GM23338 (cell line): ENCODE measurements at regions not wholly inside any gene's neighbourhood (a gene's known extent, or its start where the extent isn't known, plus 50 kb on each side); places are given as distances from the start of the nearest gene placed in this dataset.
A peak's percentile ranks its signal among the peaks of the same experiment; 100 is the strongest.

Source experiments
- ATAC-seq: fragments of 200-7000 bp; cut with Tn5 transposase; 3 replicates; pipeline ENCODE4 v1.9.1; 2020
- DNase-seq: peaks from one replicate; pipeline ENCODE4 v3.0.0-alpha.2; 2015; ENCODE audit warnings: low spot score
- H2AFZ ChIP-seq: fragments of 200-600 bp; sonication (generic); 2 replicates; pipeline ENCODE4 v1.8.0; 2016; ENCODE audit warnings: antibody characterized with exemption, mild to moderate bottlenecking, moderate library complexity
- H3F3A ChIP-seq: fragments of 200-600 bp; sonication (generic); replicated peaks from 2 replicates; pipeline ENCODE4 v1.8.0; 2017; ENCODE audit warnings: antibody characterized with exemption, mixed run types, low read depth
- H3K27ac ChIP-seq: fragments of 200-600 bp; sonication (generic); 2 replicates; pipeline ENCODE4 v1.6.1; 2016; ENCODE audit warnings: low read depth
- H3K27me3 ChIP-seq: fragments of 200-600 bp; sonication (generic); 2 replicates; pipeline ENCODE4 v1.8.0; 2016; ENCODE audit warnings: mild to moderate bottlenecking, mixed run types, moderate library complexity; ENCODE audit not compliant: insufficient read depth
- H3K36me3 ChIP-seq: fragments of 200-600 bp; sonication (generic); 2 replicates; pipeline ENCODE4 v1.8.0; 2016; ENCODE audit warnings: mild to moderate bottlenecking; ENCODE audit not compliant: insufficient read depth
- H3K4me1 ChIP-seq: fragments of 200-600 bp; sonication (generic); 2 replicates; pipeline ENCODE4 v1.8.0; 2016; ENCODE audit warnings: mild to moderate bottlenecking, moderate library complexity; ENCODE audit not compliant: insufficient read depth
- H3K4me2 ChIP-seq: fragments of 200-600 bp; sonication (generic); 2 replicates; pipeline ENCODE4 v1.7.1; 2017; ENCODE audit warnings: mixed run types
- H3K4me3 ChIP-seq: fragments of 200-600 bp; sonication (generic); 2 replicates; pipeline ENCODE4 v1.6.1; 2016; ENCODE audit warnings: mixed run types
- H3K79me2 ChIP-seq: fragments of 200-600 bp; sonication (generic); replicated peaks from 2 replicates; pipeline ENCODE4 v1.8.0; 2017; ENCODE audit warnings: mild to moderate bottlenecking; ENCODE audit not compliant: insufficient read depth
- H3K9me2 ChIP-seq: fragments of 200-600 bp; sonication (generic); 2 replicates; pipeline ENCODE4 v1.8.0; 2017; ENCODE audit not compliant: insufficient read depth
- H4K20me1 ChIP-seq: fragments of 200-600 bp; sonication (generic); replicated peaks from 2 replicates; pipeline ENCODE4 v1.8.0; 2017; ENCODE audit warnings: mild to moderate bottlenecking; ENCODE audit not compliant: insufficient read depth
- H3K27ac Mint-ChIP-seq: 2 replicates; pipeline ENCODE4 v1.8.0; 2020; ENCODE audit warnings: inconsistent platforms, mild to moderate bottlenecking, moderate library complexity, mixed read lengths
- H3K27me3 Mint-ChIP-seq: 3 replicates; pipeline ENCODE4 v1.8.0; 2022; ENCODE audit warnings: low read depth, mild to moderate bottlenecking, moderate library complexity, mixed read lengths, inconsistent platforms; ENCODE audit not compliant: insufficient read depth, poor library complexity
- H3K36me3 Mint-ChIP-seq: 3 replicates; pipeline ENCODE4 v1.8.0; 2021; ENCODE audit warnings: low read depth, mild to moderate bottlenecking, inconsistent platforms, moderate library complexity, mixed read lengths
- H3K4me1 Mint-ChIP-seq: 3 replicates; pipeline ENCODE4 v1.8.0; 2020; ENCODE audit warnings: mild to moderate bottlenecking, inconsistent platforms, mixed read lengths
- H3K4me3 Mint-ChIP-seq: 3 replicates; pipeline ENCODE4 v1.8.0; 2021; ENCODE audit warnings: moderate library complexity, mild to moderate bottlenecking, inconsistent platforms, mixed read lengths
- H3K9me3 Mint-ChIP-seq: 3 replicates; pipeline ENCODE4 v1.8.0; 2020; ENCODE audit warnings: moderate library complexity, mild to moderate bottlenecking, inconsistent platforms, mixed read lengths
- CREB1 ChIP-seq: fragments of 250-450 bp; sonication (Bioruptor Pico); IDR thresholded peaks from 2 replicates; pipeline ENCODE4 v1.5.0; 2020; ENCODE audit warnings: low read depth, mild to moderate bottlenecking, moderate library complexity
- ETS1 ChIP-seq: IDR thresholded peaks from 2 replicates; pipeline ENCODE4 v1.6.1; 2016; ENCODE audit warnings: antibody characterized with exemption
- EZH2 ChIP-seq: fragments of 200-600 bp; sonication (generic); IDR thresholded peaks from one replicate; pipeline ENCODE4 v1.8.0; 2017; ENCODE audit warnings: antibody characterized with exemption, mild to moderate bottlenecking, low read depth; ENCODE audit not compliant: unreplicated experiment
- EZH2phosphoT487 ChIP-seq: fragments of 200-600 bp; sonication (generic); IDR thresholded peaks from one replicate; pipeline ENCODE4 v1.8.1; 2018; ENCODE audit warnings: antibody characterized with exemption; ENCODE audit not compliant: unreplicated experiment
- JUNB ChIP-seq: IDR thresholded peaks from one replicate; pipeline ENCODE4 v1.6.1; 2016; ENCODE audit warnings: antibody characterized with exemption; ENCODE audit not compliant: unreplicated experiment
- NANOG ChIP-seq: IDR thresholded peaks from 2 replicates; pipeline ENCODE4 v1.6.1; 2016; ENCODE audit warnings: antibody characterized with exemption, borderline replicate concordance
- POLR2AphosphoS5 ChIP-seq: IDR thresholded peaks from 2 replicates; pipeline ENCODE4 v1.6.1; 2016; ENCODE audit warnings: antibody characterized with exemption, low read depth
- STAT1 ChIP-seq: IDR thresholded peaks from one replicate; pipeline ENCODE4 v1.6.1; 2016; ENCODE audit warnings: antibody characterized with exemption; ENCODE audit not compliant: unreplicated experiment
- ZNF114 ChIP-seq: fragments of 250-450 bp; sonication (Bioruptor Pico); IDR thresholded peaks from 2 replicates; pipeline ENCODE4 v1.5.0; 2020; ENCODE audit warnings: mild to moderate bottlenecking, moderate library complexity
- ZNF331 ChIP-seq: fragments of 250-450 bp; sonication (Bioruptor Pico); IDR thresholded peaks from 2 replicates; pipeline ENCODE4 v1.5.0; 2020; ENCODE audit warnings: low read depth, mild to moderate bottlenecking, moderate library complexity
- TF ChIP-seq, protein P1 (sequence below): fragments of 250-450 bp; sonication (Bioruptor Pico); IDR thresholded peaks from 2 replicates; pipeline ENCODE4 v1.5.0; 2020; ENCODE audit warnings: mild to moderate bottlenecking, moderate library complexity
- TF ChIP-seq, protein P2 (sequence below): IDR thresholded peaks from one replicate; pipeline ENCODE4 v1.6.1; 2018; ENCODE audit warnings: antibody characterized with exemption; ENCODE audit not compliant: unreplicated experiment
- TF ChIP-seq, protein P3 (sequence below), 2 experiments: fragments of 200-600 bp in 1 of 2; sonication (generic) in 1 of 2; conservative IDR thresholded peaks; 2 replicates each; pipeline versions ENCODE4 v1.5.1 to v1.6.1; 2016 to 2017; ENCODE audit warnings: antibody characterized with exemption in 2 of 2, low read depth in 2 of 2, mild to moderate bottlenecking in 2 of 2, moderate library complexity in 1 of 2

- no peaks in the 10 kb centered on the region for H3K4me1 Mint-ChIP-seq
- Histone ChIP-seq H4K20me1 (no peaks in the 10 kb centered on the region), H3K36me3 (no peaks in the 10 kb centered on the region), H2AFZ (0 out of 2 replicates have a peak overlapping the region, but pooled peaks have one; percentile 14), H3K4me1 (no peaks in the 10 kb centered on the region), H3K27me3 (no peaks in the 10 kb centered on the region), H3K9me2 (no peaks in the 10 kb centered on the region; the same call in 1 of the 2 replicates), H3K4me3 (no peak overlapping the region), H3K4me2 (no peak overlapping the region), H3K27ac (no peak overlapping the region), H3F3A (no peaks in the 10 kb centered on the region), H3K79me2 (no peaks in the 10 kb centered on the region)
- no peak overlapping the region for H3K27ac Mint-ChIP-seq
- TF ChIP-seq EZH2 (no peak), ETS1 (no peak), NANOG (no peak), CREB1 (CRISPR knock-in tag) (no peak), EZH2phosphoT487 (no peak), ZNF114 (CRISPR knock-in tag) (no peak), ZNF331 (CRISPR knock-in tag) (no peak), STAT1 (no peak), JUNB (no peak), POLR2AphosphoS5 (no peak)
- TF ChIP-seq, protein P1, sequence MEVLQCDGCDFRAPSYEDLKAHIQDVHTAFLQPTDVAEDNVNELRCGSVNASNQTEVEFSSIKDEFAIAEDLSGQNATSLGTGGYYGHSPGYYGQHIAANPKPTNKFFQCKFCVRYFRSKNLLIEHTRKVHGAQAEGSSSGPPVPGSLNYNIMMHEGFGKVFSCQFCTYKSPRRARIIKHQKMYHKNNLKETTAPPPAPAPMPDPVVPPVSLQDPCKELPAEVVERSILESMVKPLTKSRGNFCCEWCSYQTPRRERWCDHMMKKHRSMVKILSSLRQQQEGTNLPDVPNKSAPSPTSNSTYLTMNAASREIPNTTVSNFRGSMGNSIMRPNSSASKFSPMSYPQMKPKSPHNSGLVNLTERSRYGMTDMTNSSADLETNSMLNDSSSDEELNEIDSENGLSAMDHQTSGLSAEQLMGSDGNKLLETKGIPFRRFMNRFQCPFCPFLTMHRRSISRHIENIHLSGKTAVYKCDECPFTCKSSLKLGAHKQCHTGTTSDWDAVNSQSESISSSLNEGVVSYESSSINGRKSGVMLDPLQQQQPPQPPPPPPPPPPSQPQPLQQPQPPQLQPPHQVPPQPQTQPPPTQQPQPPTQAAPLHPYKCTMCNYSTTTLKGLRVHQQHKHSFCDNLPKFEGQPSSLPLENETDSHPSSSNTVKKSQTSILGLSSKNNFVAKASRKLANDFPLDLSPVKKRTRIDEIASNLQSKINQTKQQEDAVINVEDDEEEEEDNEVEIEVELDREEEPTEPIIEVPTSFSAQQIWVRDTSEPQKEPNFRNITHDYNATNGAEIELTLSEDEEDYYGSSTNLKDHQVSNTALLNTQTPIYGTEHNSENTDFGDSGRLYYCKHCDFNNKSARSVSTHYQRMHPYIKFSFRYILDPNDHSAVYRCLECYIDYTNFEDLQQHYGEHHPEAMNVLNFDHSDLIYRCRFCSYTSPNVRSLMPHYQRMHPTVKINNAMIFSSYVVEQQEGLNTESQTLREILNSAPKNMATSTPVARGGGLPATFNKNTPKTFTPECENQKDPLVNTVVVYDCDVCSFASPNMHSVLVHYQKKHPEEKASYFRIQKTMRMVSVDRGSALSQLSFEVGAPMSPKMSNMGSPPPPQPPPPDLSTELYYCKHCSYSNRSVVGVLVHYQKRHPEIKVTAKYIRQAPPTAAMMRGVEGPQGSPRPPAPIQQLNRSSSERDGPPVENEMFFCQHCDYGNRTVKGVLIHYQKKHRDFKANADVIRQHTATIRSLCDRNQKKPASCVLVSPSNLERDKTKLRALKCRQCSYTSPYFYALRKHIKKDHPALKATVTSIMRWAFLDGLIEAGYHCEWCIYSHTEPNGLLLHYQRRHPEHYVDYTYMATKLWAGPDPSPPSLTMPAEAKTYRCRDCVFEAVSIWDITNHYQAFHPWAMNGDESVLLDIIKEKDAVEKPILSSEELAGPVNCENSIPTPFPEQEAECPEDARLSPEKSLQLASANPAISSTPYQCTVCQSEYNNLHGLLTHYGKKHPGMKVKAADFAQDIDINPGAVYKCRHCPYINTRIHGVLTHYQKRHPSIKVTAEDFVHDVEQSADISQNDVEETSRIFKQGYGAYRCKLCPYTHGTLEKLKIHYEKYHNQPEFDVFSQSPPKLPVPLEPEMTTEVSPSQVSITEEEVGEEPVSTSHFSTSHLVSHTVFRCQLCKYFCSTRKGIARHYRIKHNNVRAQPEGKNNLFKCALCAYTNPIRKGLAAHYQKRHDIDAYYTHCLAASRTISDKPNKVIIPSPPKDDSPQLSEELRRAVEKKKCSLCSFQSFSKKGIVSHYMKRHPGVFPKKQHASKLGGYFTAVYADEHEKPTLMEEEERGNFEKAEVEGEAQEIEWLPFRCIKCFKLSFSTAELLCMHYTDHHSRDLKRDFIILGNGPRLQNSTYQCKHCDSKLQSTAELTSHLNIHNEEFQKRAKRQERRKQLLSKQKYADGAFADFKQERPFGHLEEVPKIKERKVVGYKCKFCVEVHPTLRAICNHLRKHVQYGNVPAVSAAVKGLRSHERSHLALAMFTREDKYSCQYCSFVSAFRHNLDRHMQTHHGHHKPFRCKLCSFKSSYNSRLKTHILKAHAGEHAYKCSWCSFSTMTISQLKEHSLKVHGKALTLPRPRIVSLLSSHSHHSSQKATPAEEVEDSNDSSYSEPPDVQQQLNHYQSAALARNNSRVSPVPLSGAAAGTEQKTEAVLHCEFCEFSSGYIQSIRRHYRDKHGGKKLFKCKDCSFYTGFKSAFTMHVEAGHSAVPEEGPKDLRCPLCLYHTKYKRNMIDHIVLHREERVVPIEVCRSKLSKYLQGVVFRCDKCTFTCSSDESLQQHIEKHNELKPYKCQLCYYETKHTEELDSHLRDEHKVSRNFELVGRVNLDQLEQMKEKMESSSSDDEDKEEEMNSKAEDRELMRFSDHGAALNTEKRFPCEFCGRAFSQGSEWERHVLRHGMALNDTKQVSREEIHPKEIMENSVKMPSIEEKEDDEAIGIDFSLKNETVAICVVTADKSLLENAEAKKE (CRISPR knock-in tag), result no peak
- TF ChIP-seq, protein P2, sequence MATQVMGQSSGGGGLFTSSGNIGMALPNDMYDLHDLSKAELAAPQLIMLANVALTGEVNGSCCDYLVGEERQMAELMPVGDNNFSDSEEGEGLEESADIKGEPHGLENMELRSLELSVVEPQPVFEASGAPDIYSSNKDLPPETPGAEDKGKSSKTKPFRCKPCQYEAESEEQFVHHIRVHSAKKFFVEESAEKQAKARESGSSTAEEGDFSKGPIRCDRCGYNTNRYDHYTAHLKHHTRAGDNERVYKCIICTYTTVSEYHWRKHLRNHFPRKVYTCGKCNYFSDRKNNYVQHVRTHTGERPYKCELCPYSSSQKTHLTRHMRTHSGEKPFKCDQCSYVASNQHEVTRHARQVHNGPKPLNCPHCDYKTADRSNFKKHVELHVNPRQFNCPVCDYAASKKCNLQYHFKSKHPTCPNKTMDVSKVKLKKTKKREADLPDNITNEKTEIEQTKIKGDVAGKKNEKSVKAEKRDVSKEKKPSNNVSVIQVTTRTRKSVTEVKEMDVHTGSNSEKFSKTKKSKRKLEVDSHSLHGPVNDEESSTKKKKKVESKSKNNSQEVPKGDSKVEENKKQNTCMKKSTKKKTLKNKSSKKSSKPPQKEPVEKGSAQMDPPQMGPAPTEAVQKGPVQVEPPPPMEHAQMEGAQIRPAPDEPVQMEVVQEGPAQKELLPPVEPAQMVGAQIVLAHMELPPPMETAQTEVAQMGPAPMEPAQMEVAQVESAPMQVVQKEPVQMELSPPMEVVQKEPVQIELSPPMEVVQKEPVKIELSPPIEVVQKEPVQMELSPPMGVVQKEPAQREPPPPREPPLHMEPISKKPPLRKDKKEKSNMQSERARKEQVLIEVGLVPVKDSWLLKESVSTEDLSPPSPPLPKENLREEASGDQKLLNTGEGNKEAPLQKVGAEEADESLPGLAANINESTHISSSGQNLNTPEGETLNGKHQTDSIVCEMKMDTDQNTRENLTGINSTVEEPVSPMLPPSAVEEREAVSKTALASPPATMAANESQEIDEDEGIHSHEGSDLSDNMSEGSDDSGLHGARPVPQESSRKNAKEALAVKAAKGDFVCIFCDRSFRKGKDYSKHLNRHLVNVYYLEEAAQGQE, result no peak
- TF ChIP-seq, protein P3, sequence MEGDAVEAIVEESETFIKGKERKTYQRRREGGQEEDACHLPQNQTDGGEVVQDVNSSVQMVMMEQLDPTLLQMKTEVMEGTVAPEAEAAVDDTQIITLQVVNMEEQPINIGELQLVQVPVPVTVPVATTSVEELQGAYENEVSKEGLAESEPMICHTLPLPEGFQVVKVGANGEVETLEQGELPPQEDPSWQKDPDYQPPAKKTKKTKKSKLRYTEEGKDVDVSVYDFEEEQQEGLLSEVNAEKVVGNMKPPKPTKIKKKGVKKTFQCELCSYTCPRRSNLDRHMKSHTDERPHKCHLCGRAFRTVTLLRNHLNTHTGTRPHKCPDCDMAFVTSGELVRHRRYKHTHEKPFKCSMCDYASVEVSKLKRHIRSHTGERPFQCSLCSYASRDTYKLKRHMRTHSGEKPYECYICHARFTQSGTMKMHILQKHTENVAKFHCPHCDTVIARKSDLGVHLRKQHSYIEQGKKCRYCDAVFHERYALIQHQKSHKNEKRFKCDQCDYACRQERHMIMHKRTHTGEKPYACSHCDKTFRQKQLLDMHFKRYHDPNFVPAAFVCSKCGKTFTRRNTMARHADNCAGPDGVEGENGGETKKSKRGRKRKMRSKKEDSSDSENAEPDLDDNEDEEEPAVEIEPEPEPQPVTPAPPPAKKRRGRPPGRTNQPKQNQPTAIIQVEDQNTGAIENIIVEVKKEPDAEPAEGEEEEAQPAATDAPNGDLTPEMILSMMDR (conservative IDR thresholded peaks at IDR 0.05; ENCODE audit: low read depth in 2 of 2), result no peak
- H3K9me3 Mint-ChIP-seq, result peaks cover 3% of the 10 kb centered on the region; the same call in 1 of the 3 replicates
- H3K36me3 Mint-ChIP-seq, result no peaks in the 10 kb centered on the region
- ATAC-seq, result no peak
- H3K4me3 Mint-ChIP-seq, result no peak overlapping the region
- no peaks in the 10 kb centered on the region for H3K27me3 Mint-ChIP-seq
- DNase-seq, result no peak
These were observed 469.5 kb upstream of the POM121L12 start for GRCh38 chr7:52565974-52566373.
